HG02763 (cell line): ENCODE measurements at regions not wholly inside any gene's neighbourhood (a gene's known extent, or its start where the extent isn't known, plus 50 kb on each side); places are given as distances from the start of the nearest gene placed in this dataset.
"Not testable (repeated sequence)": the region's sequence is repeated elsewhere in the genome, so short reads cannot be mapped to it uniquely, and the experiment has no call there.

Source experiments
- ATAC-seq: cut with Tn5 transposase; IDR thresholded peaks from one replicate; pipeline ENCODE4 v1.9.1; 2021; ENCODE audit warnings: mild to moderate bottlenecking, moderate library complexity; ENCODE audit not compliant: unreplicated experiment

- no peak for ATAC-seq
Measured at GRCh38 chr3:162507397-162507796, 1010.8 kb downstream of the OTOL1 start.

DNA sequence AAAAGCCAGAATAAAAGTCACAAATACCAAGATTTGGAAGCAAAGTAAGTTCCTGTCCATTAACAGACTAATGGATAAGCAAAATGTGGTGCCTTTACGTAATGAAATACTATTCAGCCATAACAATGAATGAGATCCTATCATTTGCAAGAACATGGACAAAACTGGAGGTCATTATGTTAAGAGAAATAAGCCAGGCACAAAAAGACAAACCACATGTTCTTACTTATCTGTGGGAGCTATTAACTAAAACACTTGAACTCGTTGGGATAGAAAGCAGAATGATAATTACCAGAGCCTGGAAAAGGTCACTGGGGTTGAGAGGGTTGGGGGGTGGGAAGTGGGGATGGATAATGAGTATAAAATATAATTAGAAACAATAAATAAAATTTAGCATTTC lies 1015.9 kb downstream of the OTOL1 start:
- ATAC-seq, result no peak

- no peak for ATAC-seq
Measured at GRCh38 chr3:162517110-162517509, 1020.5 kb downstream of the OTOL1 start.

DNA sequence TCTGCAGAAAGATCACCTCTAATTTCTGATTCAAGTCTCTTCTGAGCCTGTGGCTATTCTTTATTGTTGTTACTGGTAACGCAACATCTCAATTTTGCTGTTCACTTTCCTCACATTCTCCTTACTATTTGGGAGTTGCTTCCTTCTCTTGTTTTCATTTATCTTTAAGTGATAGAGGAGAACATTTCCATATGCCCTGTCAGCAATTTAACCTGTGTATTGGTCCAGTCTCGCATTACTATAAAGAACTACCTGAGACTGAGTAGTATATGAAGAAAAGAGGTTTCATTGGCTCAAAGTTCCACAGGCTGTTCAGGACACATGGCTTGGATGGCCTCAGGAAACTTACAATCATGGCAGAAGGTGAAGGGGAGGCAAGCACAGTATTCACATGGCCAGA lies 1025.1 kb downstream of the OTOL1 start:
- ATAC-seq, result no peak

GRCh38 chr3:162525066-162525742 lies 1028.6 kb downstream of the OTOL1 start:
- ATAC-seq, result no peak

- no peak for ATAC-seq
Measured at GRCh38 chr3:162525771-162526170, 1029.2 kb downstream of the OTOL1 start.

- no peak for ATAC-seq
Measured at GRCh38 chr3:162534431-162534830, 1037.8 kb downstream of the OTOL1 start.

- no peak for ATAC-seq
Measured at GRCh38 chr3:162538491-162538890, 1041.9 kb downstream of the OTOL1 start.

GRCh38 chr3:162538906-162539305 lies 1042.3 kb downstream of the OTOL1 start:
- ATAC-seq, result no peak

DNA sequence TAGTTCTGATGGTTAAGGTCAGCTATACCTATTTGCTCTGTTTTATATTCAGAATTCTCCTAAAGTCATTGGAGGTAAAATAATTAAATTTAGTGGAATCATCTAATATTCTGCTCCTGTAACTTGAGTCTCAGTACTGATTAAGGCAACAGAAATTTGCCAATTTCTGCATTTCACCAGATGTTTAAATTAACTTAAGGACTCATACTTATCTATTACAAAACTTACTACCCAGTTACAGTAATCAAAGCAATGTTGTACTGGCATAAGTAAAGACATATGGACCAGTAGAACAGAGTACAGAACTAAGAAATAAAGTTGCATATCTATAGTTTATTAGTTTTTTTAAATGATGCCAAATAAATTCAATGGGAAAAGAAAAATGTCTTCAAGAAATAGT lies 1043.8 kb downstream of the OTOL1 start:
- no peak for ATAC-seq

- no peak for ATAC-seq
Measured at GRCh38 chr3:162541923-162542322, 1045.3 kb downstream of the OTOL1 start.

GRCh38 chr3:162544246-162544645 lies 1047.6 kb downstream of the OTOL1 start:
- no peak for ATAC-seq

DNA sequence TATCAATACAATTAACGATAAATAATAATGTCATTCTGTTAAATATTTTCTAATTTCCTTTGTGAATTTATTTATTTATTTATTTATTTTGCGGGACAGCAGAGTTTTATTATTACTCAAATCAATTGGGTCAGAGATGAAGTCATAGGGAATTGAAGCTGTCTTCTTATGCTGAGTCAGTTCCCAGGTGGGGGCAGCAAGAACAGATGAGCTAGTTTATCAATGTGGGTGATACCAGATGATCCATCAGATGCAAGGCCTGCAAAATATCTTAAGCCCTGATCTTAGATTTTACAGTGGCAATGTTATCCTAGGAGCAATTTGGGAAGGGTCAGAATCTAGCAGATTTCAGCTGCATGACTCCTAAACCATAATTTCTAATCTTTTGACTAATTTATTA lies 1050.3 kb downstream of the OTOL1 start:
- no peak for ATAC-seq

GRCh38 chr3:162547321-162547720 lies 1050.7 kb downstream of the OTOL1 start:
- ATAC-seq, result no peak

DNA sequence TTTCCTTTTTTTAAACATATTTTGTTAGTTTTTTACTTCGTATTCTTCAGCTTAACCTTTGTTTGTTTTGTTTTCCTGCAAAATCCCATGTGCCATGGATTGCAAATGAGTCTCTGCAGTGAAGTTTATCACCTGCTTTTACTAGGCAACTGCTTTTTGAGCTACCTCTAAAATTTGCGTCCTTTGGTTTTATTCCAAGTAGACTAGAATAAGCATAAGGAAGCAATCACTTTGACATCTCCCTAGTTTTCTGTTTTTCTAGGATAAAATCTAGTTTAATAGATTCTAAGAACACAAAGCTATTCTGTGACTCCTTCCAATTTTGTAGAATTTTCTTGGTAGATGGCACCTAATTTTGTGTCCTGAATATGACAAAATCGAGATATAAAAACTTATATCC lies 1059.2 kb downstream of the OTOL1 start:
- ATAC-seq, result no peak

GRCh38 chr3:162558016-162558415 lies 1061.4 kb downstream of the OTOL1 start:
- no peak for ATAC-seq

DNA sequence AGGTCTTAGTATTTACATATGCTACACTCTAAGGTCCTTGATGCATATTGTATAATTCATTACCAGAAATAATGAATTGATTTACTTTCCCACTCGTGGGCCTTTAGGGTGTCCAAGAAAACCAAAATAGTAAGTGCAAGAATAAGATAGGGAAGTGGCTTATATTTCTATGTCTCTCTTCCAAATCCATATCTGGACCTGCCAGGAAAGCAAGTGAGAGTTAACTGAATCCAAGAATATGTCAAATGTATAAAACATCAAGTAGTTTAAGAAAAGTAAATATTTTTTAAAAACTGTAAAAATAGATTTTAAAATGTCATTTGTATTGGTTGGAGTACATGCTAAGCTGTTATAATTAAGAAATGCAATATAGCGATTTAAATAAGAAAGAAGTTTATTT lies 1072.1 kb downstream of the OTOL1 start:
- no peak for ATAC-seq

DNA sequence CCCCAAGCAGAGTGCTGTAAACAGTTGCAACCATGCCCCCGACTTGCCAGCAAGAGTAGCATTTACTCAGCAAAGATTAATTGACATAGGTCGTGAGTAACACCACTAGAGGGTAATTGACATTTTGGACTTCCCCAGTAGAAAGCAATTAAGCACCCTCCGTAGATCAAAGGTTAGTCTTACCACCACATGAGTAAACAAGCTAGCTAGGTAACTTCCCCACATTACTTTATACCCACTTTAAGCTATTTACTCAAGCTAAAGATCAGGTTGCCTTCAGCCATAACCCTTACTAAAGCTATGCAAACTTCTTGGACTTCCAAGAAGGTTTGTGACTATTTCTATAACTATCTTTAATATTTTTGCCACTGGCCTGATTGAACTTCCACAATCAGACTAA lies 1072.7 kb downstream of the OTOL1 start:
- ATAC-seq, result no peak

DNA sequence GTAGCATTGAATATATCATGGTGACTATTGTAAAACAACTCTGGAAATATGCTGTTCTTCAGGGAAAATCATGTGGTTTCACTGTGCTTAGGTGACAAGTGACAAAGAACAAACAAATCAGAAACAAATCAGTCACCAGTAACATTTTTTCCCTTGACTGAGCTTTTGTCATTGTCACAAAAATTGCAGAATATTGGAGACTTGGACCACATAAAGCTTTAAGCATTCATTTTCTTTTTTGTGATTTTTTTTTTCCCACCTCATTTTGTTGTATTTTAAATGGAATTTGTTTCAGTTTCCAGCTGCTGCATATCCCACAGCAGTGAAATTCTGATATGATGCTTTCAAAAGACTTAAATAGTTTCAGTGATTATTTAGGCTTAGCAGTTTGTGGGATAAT lies 1088.4 kb downstream of the OTOL1 start:
- no peak for ATAC-seq

- no peak for ATAC-seq
Measured at GRCh38 chr3:162586591-162586990, 1090.0 kb downstream of the OTOL1 start.

DNA sequence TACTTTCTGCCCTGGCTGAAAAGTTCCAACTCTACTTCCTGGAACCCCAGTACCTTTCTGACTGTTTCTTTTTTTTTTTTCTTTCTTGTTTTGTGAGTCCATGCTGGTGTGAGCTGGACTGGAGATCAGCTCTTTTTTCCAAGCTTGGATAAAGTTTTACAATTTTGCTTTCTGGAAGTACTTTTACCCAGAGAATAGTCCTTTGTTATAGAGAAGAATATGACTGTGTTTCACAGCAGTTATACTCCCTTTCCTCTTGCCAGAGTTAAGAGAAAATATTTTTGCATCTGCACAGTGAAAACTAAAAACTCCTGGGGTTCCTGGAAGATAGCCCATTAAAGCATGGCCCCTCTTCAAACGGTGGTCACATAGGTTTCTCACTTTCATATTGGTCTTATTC lies 1100.6 kb downstream of the OTOL1 start:
- no peak for ATAC-seq

DNA sequence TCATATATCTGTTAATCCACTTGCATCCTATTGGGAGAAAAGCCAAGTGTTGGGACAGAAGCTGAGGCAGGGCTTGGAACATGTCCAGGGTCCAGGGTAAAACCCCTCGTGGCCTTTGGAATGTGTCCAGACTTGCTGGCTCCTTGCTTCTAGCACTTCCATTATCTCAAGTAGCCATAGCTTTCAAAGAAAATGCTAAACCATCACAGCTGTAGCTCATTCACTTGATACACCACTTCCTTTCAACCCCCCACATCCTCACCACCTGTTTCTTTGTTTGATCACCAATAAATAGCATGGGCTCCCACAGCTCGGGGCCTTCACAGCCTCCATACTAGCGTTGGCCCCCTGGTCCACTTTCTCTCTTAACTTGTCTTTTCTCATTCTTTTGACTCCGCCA lies 1101.9 kb downstream of the OTOL1 start:
- not testable (repeated sequence) for ATAC-seq

DNA sequence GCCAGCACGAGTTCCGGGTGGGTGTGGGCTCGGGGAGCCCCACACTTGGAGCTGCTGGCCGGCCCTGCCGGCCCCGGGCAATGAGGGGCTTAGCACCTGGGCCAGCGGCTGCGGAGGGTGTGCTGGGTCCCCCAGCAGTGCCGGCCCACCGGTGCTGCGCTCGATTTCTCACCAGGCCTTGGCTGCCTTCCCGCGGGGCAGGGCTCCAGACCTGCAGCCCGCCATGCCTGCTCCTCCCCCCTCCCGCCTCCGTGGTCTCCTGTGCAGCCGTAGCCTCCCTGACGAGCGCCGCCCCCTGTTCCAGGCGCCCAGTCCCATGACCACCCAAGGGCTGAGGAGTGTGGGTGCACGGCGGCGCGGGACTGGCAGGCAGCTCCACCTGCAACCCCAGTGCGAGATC lies 1103.1 kb downstream of the OTOL1 start:
- ATAC-seq, result not testable (repeated sequence)
